ENCODE measurements at regions not wholly inside any gene's neighbourhood (a gene's known extent, or its start where the extent isn't known, plus 50 kb on each side); places are given as distances from the start of the nearest gene placed in this dataset.

GRCh38 chr5:167528651-167529050, 762.8 kb upstream of the WWC1 start:
- TF ChIP-seq ZNF70 (CRISPR knock-in tag; IDR thresholded peaks at IDR 0.05) (no peak), CREB5 (CRISPR knock-in tag; IDR thresholded peaks at IDR 0.05; ENCODE audit: low read depth) (no peak), TSHZ2 (CRISPR knock-in tag; IDR thresholded peaks at IDR 0.05) (no peak), PATZ1 (CRISPR knock-in tag; IDR thresholded peaks at IDR 0.05; ENCODE audit: borderline replicate concordance) (no peak), TCF4 (CRISPR knock-in tag; IDR thresholded peaks at IDR 0.05; ENCODE audit: borderline replicate concordance) (no peak), CSDC2 (CRISPR knock-in tag; IDR thresholded peaks at IDR 0.05) (no peak), RARB (CRISPR knock-in tag; IDR thresholded peaks at IDR 0.05) (no peak)

All from SK-N-SH treated with all-trans-retinoic acid at 6 μM for 48 hours (cell line).